ENCODE measurements at regions not wholly inside any gene's neighbourhood (a gene's known extent, or its start where the extent isn't known, plus 50 kb on each side); places are given as distances from the start of the nearest gene placed in this dataset.

DNA sequence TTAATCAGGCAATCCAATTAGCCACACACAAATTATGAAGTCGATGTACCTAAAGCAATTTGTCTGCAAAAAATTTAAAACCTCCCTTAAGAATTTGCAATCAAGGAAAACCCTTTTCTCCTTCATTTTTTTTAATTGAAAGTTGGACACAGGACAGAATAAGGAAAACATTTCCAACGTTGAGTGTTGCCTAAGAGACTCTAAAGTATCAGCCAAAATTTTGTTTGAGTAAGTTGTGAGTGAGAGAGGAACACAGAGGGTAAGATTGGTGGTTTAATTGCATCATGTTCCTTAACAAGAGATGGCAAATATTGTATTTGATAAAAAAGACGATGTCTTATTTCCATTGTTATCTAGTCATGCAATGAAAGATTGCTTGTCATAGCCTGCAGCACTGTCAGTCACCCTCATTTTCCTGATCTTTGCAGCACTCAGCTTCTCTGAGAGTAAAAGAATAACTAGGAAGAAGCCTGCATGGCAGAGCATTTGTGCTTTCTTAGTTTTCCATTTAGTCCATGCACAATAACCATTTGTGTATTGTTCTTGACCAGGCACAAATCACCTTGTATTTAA is 115.5 kb downstream of the ICOS start:
- FAIRE-seq (no peak), ATAC-seq (no peak), DNase-seq (no peak)
- Histone ChIP-seq H3K27me3 (no peaks in the 10 kb centered on the region), H3K36me3 (no peaks in the 10 kb centered on the region), H3K9me3 (no peaks in the 10 kb centered on the region), H3K4me1 (no peaks in the 10 kb centered on the region), H3K4me3 (no peak overlapping the region), H3K27ac (no peak overlapping the region)
- intact Hi-C loops (cut with DNase I) = no loop called here
- 29 to 33% methylated on average over 3 of the region's 3 CpGs for WGBS, 2 donors
- TF ChIP-seq, protein P1, sequence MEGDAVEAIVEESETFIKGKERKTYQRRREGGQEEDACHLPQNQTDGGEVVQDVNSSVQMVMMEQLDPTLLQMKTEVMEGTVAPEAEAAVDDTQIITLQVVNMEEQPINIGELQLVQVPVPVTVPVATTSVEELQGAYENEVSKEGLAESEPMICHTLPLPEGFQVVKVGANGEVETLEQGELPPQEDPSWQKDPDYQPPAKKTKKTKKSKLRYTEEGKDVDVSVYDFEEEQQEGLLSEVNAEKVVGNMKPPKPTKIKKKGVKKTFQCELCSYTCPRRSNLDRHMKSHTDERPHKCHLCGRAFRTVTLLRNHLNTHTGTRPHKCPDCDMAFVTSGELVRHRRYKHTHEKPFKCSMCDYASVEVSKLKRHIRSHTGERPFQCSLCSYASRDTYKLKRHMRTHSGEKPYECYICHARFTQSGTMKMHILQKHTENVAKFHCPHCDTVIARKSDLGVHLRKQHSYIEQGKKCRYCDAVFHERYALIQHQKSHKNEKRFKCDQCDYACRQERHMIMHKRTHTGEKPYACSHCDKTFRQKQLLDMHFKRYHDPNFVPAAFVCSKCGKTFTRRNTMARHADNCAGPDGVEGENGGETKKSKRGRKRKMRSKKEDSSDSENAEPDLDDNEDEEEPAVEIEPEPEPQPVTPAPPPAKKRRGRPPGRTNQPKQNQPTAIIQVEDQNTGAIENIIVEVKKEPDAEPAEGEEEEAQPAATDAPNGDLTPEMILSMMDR (IDR thresholded peaks at IDR 0.05) = no peak

DNA sequence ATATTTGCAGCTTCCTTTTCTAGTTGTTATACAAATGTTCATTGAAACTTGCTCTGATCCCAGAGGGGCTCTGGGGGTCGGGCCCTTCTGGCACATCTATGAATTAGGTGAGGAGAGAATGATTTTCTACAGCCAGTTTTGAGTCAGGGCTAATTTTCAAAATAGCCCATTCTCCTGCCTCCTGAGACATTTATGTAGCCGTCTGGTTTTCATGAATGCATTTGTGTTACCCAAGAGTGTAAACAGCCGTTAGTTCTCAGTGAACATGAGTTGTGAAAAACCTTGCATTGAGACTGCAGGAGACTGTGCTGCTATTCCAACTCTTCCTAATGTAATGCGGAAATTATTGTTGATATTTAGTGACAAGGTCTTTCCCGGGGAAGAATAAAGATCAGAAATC is 122.5 kb downstream of the ICOS start:
- FAIRE-seq (no peak), ATAC-seq (no peak), DNase-seq (no peak)
- Histone ChIP-seq H3K27ac (no peak overlapping the region), H3K4me3 (no peak overlapping the region), H3K4me1 (no peaks in the 10 kb centered on the region), H3K36me3 (no peaks in the 10 kb centered on the region), H3K27me3 (no peaks in the 10 kb centered on the region), H3K9me3 (no peaks in the 10 kb centered on the region)
- intact Hi-C loops (cut with DNase I) = no loop called here
- 73 to 75% methylated on average over 5 of the region's 5 CpGs for WGBS, 2 donors
- TF ChIP-seq, protein P1 (IDR thresholded peaks at IDR 0.05) = no peak

DNA sequence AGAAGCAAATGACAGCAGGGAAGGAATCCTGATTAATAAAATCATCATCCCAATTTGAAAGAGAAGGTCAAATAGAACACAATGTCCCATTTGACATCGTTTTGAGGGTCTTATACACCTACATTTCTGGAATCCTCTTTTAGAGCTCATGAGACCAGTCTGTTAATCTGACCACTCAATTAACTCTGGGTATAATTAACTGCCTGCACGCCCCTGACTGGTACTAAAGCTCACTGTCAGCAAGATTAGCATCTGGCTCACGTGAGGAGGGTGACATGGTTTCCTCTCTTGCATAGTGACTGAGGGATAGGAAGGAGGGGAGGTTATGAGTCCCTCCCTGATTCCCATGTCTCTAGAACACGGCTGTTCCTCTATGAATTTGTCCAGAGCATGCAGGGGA is 124.3 kb downstream of the ICOS start:
- H3K27ac ChIP-seq = no peak overlapping the region
- H3K36me3 ChIP-seq = no peaks in the 10 kb centered on the region
- intact Hi-C loops (cut with DNase I) = no loop called here
- no peak for ATAC-seq
- TF ChIP-seq, protein P1 (IDR thresholded peaks at IDR 0.05) = no peak
- 47 to 63% methylated on average over 4 of the region's 4 CpGs for WGBS, 2 donors
- DNase-seq = no peak
- no peaks in the 10 kb centered on the region for H3K4me1 ChIP-seq
- H3K4me3 ChIP-seq = no peak overlapping the region
- H3K9me3 ChIP-seq = no peaks in the 10 kb centered on the region
- no peak for FAIRE-seq
- H3K27me3 ChIP-seq = no peaks in the 10 kb centered on the region

DNA sequence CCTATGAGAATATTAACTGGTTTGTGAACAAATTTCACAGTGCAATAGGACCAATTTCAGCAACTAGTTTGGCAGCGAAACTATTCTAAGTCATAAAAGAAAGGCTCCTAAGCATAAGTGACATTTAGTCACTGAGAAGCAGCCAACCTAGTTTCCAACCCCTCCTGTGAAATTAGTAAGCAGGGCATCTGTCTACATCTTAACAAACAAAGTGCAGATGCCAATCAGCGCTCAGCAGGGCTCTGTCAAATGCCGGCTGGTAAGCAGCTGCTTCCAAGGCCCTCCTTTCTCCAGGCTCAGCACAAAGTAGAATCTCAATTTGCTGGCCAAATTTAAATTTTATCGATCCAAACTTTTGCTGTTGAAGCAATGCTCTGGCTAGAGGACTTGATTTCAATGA is 124.7 kb downstream of the ICOS start:
- DNase-seq (no peak), ATAC-seq (no peak), FAIRE-seq (no peak)
- no peaks in the 10 kb centered on the region for H3K9me3 ChIP-seq
- no peak overlapping the region for H3K27ac ChIP-seq
- WGBS, 2 donors = 65 to 72% methylated on average over 4 of the region's 4 CpGs
- H3K4me1 ChIP-seq = no peaks in the 10 kb centered on the region
- TF ChIP-seq, protein P1 (IDR thresholded peaks at IDR 0.05) = no peak
- no peaks in the 10 kb centered on the region for H3K36me3 ChIP-seq
- H3K27me3 ChIP-seq = no peaks in the 10 kb centered on the region
- intact Hi-C loops (cut with DNase I) = no loop called here
- no peak overlapping the region for H3K4me3 ChIP-seq

DNA sequence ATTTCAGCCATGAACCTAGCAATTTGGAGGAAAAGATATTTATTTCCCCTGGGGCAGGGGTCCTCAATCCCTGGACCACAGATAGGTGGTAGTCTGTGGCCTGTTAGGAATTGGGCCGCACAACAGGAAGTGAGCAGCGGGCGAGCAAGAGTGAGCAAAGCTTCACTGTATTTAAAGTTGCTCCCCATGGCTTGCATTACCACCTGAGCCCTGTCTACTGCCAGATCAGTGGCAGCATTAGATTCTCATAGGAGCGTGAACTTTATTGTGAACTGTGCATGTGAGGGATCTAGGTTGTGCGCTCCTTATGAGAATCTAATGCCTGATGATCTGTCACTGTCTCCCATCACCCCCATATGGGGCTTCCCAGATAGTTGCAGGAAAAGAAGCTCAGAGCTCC is 127.6 kb downstream of the ICOS start:
- intact Hi-C loops (cut with DNase I) = no loop called here
- Histone ChIP-seq H3K9me3 (no peaks in the 10 kb centered on the region), H3K36me3 (no peaks in the 10 kb centered on the region), H3K4me3 (no peak overlapping the region), H3K4me1 (no peaks in the 10 kb centered on the region), H3K27me3 (no peaks in the 10 kb centered on the region), H3K27ac (no peak overlapping the region)
- FAIRE-seq (no peak), ATAC-seq (no peak), DNase-seq (no peak)
- WGBS, 2 donors = 94 to 98% methylated on average over 5 of the region's 5 CpGs
- TF ChIP-seq, protein P1 (IDR thresholded peaks at IDR 0.05) = no peak

All from pancreas (tissue), 10 donors.